Thoracic aorta (tissue), 2 donors: ENCODE measurements at regions not wholly inside any gene's neighbourhood (a gene's known extent, or its start where the extent isn't known, plus 50 kb on each side); places are given as distances from the start of the nearest gene placed in this dataset.

Source experiments
- ATAC-seq: fragments of 150-250 bp; one replicate; pipeline ENCODE4 v1.8.0; 2017; ENCODE audit warnings: low read depth; ENCODE audit not compliant: insufficient number of reproducible peaks, low FRiP score
- DNase-seq: peaks from one replicate; pipeline ENCODE4 v3.0.0-alpha.2; 2020; ENCODE audit warnings: low spot score
- H3K27ac ChIP-seq, 2 donors: fragments of 200-600 bp; sonication (generic); 1 replicate in 1 of 2; 2 replicates in 1 of 2; pipeline ENCODE4 v1.5.1; 2016; ENCODE audit warnings: mild to moderate bottlenecking in 2 of 2, moderate library complexity in 2 of 2
- H3K27me3 ChIP-seq: fragments of 200-600 bp; sonication (generic); replicated peaks from 2 replicates; pipeline ENCODE4 v1.6.0; 2016; ENCODE audit warnings: mild to moderate bottlenecking; ENCODE audit not compliant: insufficient read depth
- H3K36me3 ChIP-seq: fragments of 200-600 bp; sonication (generic); one replicate; pipeline ENCODE4 v1.5.1; 2016
- H3K4me1 ChIP-seq, 2 donors: fragments of 200-600 bp; sonication (generic); 1 replicate in 1 of 2; 2 replicates in 1 of 2; pipeline versions ENCODE4 v1.5.1 to v1.6.0; 2016; ENCODE audit warnings: low read depth in 2 of 2, mild to moderate bottlenecking in 1 of 2; ENCODE audit not compliant: control insufficient read depth in 1 of 2
- H3K4me3 ChIP-seq: fragments of 200-600 bp; sonication (generic); 2 replicates; pipeline ENCODE4 v1.5.1; 2016; ENCODE audit warnings: mild to moderate bottlenecking
- H3K9me3 ChIP-seq: fragments of 200-600 bp; sonication (generic); 2 replicates; pipeline ENCODE4 v1.5.1; 2016
- TF ChIP-seq, protein P1 (sequence below): fragments of 200-600 bp; sonication (generic); IDR thresholded peaks from one replicate; pipeline ENCODE4 v1.5.1; 2019; ENCODE audit warnings: antibody characterized with exemption

DNA sequence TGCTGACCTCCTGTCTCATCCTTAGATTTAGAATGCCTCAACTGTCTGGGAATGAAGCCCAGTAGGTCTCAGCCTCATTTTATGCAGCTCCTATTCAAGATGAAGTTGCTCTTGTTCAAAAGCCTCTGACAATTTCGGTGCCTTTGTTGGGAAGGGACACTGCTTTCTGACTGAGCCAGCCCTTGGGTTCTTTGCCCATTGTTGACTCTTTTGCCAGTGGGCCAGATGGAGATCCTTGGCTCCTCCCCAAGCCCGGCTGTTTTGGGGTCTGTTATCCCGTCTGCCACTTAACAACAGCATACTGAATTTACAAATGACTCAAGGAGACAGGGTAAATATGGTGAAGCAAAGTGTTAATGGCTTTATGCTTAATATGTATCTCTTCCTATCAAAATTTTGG, 58.3 kb upstream of the PRKX start:
- Histone ChIP-seq H3K4me1 (no peaks in the 10 kb centered on the region), H3K9me3 (no peaks in the 10 kb centered on the region), H3K27me3 (no peaks in the 10 kb centered on the region), H3K27ac (no peak overlapping the region), H3K36me3 (no peaks in the 10 kb centered on the region), H3K4me3 (no peak overlapping the region)
- ATAC-seq = no peak
- no peak for DNase-seq
- TF ChIP-seq, protein P1, sequence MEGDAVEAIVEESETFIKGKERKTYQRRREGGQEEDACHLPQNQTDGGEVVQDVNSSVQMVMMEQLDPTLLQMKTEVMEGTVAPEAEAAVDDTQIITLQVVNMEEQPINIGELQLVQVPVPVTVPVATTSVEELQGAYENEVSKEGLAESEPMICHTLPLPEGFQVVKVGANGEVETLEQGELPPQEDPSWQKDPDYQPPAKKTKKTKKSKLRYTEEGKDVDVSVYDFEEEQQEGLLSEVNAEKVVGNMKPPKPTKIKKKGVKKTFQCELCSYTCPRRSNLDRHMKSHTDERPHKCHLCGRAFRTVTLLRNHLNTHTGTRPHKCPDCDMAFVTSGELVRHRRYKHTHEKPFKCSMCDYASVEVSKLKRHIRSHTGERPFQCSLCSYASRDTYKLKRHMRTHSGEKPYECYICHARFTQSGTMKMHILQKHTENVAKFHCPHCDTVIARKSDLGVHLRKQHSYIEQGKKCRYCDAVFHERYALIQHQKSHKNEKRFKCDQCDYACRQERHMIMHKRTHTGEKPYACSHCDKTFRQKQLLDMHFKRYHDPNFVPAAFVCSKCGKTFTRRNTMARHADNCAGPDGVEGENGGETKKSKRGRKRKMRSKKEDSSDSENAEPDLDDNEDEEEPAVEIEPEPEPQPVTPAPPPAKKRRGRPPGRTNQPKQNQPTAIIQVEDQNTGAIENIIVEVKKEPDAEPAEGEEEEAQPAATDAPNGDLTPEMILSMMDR = no peak

DNA sequence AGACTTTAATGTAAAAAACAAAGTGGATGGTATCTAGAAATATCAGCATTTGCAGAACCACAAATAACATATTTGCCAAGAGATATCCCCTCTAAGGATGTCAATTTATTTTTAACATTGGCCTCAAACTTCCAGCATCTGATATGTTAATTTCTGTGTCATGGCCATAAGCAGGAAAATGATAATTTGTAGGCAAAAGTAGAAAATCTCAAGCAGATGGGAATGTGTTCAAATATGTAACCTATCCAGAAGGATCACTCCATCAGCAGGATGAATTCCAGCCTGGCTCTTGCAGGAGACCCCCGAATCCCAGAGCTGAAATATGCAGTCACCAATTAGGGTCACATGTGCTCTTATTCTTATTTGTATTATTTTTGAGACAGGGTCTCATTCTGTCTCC, 55.4 kb upstream of the PRKX start:
- Histone ChIP-seq H3K27ac (no peak overlapping the region), H3K27me3 (no peaks in the 10 kb centered on the region), H3K36me3 (no peaks in the 10 kb centered on the region), H3K9me3 (no peaks in the 10 kb centered on the region), H3K4me1 (no peaks in the 10 kb centered on the region), H3K4me3 (no peak overlapping the region)
- DNase-seq = no peak
- TF ChIP-seq, protein P1 = no peak
- no peak for ATAC-seq
